ENCODE measurements at regions not wholly inside any gene's neighbourhood (a gene's known extent, or its start where the extent isn't known, plus 50 kb on each side); places are given as distances from the start of the nearest gene placed in this dataset.

GRCh38 chr11:128289048-128289447 is 298.3 kb downstream of the ETS1 start (continued):
- TF ChIP-seq IRF5 (IDR thresholded peaks at IDR 0.05; ENCODE audit: borderline replicate concordance) (no peak), KAT2A (conservative IDR thresholded peaks at IDR 0.05; ENCODE audit: control insufficient read depth, low read depth, low read length) (no peak), TCF7 (IDR thresholded peaks at IDR 0.05; ENCODE audit: borderline replicate concordance) (peak; percentile 73; the same call in 1 of the 2 replicates), HCFC1 (IDR thresholded peaks at IDR 0.05; ENCODE audit: low read length) (no peak), RELA (IDR thresholded peaks at IDR 0.05; ENCODE audit: borderline replicate concordance, partially characterized antibody) (no peak), NR2F1 (conservative IDR thresholded peaks at IDR 0.05) (0 out of 2 replicates have a peak, but pooled peaks have one; percentile 25), E4F1 (IDR thresholded peaks at IDR 0.05; ENCODE audit: borderline replicate concordance, partially characterized antibody) (no peak), CEBPZ (IDR thresholded peaks at IDR 0.05; ENCODE audit: low read depth, low read length) (no peak), WRNIP1 (IDR thresholded peaks at IDR 0.05; ENCODE audit: borderline replicate concordance, low read depth, low read length) (0 out of 2 replicates have a peak, but pooled peaks have one; percentile 33), SKIL (IDR thresholded peaks at IDR 0.05; ENCODE audit: low read depth, poor library complexity, severe bottlenecking) (peak; percentile 71), ELK1 (IDR thresholded peaks at IDR 0.05; ENCODE audit: low read depth, low read length) (no peak), PKNOX1 (IDR thresholded peaks at IDR 0.05) (peak; percentile 68), ESRRA (IDR thresholded peaks at IDR 0.05; ENCODE audit: low read length) (no peak), CBFB (IDR thresholded peaks at IDR 0.05; ENCODE audit: low read depth) (peak; percentile 73; the same call in 1 of the 2 replicates), BRCA1 (IDR thresholded peaks at IDR 0.05; ENCODE audit: low read depth, low read length) (no peak), ASH2L (IDR thresholded peaks at IDR 0.05; ENCODE audit: borderline replicate concordance, low read depth) (no peak)

All from GM12878 (cell line).